ENCODE measurements at regions not wholly inside any gene's neighbourhood (a gene's known extent, or its start where the extent isn't known, plus 50 kb on each side); places are given as distances from the start of the nearest gene placed in this dataset.

DNA sequence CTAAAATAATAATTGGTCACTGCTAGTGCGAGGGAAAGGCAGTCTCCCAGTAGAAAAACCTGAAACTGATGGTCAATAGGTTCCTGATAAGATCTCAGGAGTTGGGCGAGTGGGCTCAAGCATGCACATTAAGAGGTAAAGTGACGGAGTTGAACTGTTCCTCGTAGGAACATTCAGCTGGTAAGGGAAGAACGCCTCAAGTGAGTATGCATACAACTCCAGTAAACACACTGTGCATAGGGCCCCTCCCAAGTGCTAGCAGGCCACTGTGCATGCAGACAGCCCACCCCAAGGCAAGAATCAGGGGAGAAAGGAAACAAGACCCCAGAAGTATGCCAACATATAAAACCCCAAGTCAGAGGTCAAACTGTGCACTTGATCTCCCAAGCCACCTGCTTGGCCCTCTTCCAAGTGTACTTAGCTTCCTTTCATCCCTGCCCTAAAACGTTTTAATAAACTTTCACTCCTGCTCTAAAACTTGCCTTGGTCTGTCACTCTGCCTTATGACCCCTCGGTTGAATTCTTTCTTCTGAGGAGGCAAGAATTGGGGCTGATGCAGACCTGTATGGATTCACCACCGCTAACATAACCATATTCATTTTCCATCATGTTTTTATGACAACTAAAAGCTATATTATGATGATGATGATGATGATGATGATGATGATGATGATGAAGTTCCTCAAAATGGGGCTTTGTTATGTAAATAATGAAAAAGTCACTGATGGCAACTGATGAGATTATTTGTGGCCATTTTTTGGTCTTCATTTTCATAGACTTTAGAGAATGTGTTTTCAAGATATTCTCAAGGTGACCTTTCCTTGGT, 118.0 kb upstream of the RAB27B start:
- no peak for TF ChIP-seq POLR2A (IDR thresholded peaks at IDR 0.05)
- TF ChIP-seq, protein P1, sequence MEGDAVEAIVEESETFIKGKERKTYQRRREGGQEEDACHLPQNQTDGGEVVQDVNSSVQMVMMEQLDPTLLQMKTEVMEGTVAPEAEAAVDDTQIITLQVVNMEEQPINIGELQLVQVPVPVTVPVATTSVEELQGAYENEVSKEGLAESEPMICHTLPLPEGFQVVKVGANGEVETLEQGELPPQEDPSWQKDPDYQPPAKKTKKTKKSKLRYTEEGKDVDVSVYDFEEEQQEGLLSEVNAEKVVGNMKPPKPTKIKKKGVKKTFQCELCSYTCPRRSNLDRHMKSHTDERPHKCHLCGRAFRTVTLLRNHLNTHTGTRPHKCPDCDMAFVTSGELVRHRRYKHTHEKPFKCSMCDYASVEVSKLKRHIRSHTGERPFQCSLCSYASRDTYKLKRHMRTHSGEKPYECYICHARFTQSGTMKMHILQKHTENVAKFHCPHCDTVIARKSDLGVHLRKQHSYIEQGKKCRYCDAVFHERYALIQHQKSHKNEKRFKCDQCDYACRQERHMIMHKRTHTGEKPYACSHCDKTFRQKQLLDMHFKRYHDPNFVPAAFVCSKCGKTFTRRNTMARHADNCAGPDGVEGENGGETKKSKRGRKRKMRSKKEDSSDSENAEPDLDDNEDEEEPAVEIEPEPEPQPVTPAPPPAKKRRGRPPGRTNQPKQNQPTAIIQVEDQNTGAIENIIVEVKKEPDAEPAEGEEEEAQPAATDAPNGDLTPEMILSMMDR (IDR thresholded peaks at IDR 0.05): no peak
- intact Hi-C loops (cut with DNase I): no loop called here
- Histone ChIP-seq H3K4me3 (replicated peaks in 1 of 3) (no peak overlapping the region), H3K9me3 (no peaks in the 10 kb centered on the region), H3K27ac (no peak overlapping the region), H3K4me1 (no peaks in the 10 kb centered on the region), H3K36me3 (no peaks in the 10 kb centered on the region), H3K27me3 (no peaks in the 10 kb centered on the region)
- WGBS, 2 donors: 45 to 64% methylated on average over 8 of the region's 8 CpGs
- DNase-seq: no peak

DNA sequence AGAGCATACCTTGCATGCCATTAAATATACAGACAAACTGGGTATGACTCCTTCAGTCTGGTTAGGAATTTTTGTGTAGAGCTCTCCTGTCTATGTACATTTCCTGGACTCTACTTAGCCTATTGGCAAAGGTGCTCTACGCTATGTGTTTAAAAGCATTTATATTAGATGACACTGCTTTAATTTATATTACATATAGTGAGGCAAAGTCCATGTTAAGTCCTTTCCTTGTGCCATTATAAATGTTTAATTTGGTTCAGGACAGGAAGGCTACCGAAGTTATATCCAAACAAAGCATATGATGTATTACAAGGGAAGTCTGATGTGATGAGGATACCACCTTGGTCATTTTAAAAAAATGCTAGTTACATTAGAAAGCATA, 117.4 kb upstream of the RAB27B start:
- intact Hi-C loops (cut with DNase I): no loop called here
- TF ChIP-seq, protein P1 (IDR thresholded peaks at IDR 0.05): no peak
- no peak for TF ChIP-seq POLR2A (IDR thresholded peaks at IDR 0.05)
- Histone ChIP-seq H3K27me3 (no peaks in the 10 kb centered on the region), H3K4me3 (replicated peaks in 1 of 3) (no peak overlapping the region), H3K4me1 (no peaks in the 10 kb centered on the region), H3K27ac (no peak overlapping the region), H3K36me3 (no peaks in the 10 kb centered on the region), H3K9me3 (no peaks in the 10 kb centered on the region)
- DNase-seq: no peak
- 90% methylated on average over 2 of the region's 2 CpGs for WGBS, 2 donors

DNA sequence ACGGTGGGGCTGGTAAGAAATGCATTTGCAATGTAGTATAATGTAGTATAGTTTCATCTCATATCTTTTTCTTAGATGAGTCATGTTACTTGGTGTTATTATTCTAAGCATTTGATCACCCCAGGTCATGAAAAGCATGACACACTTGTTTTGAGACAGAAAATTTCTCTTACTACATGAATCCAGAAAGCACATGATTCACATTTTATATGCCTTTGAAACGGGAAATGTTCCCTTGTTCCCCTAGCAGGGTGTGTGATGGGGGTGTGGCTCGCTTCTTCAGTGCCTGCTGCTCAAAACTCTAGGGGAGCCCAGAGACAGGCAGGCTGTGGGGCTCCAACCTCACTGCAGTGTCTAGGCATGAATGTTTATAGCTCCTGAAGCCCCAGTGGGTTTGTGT, 116.0 kb upstream of the RAB27B start:
- Histone ChIP-seq H3K9me3 (no peaks in the 10 kb centered on the region), H3K4me1 (no peaks in the 10 kb centered on the region), H3K27ac (no peak overlapping the region), H3K36me3 (no peaks in the 10 kb centered on the region), H3K4me3 (replicated peaks in 1 of 3) (no peak overlapping the region), H3K27me3 (no peaks in the 10 kb centered on the region)
- TF ChIP-seq, protein P1 (IDR thresholded peaks at IDR 0.05): no peak
- no peak for TF ChIP-seq POLR2A (IDR thresholded peaks at IDR 0.05)
- intact Hi-C loops (cut with DNase I): no loop called here
- 82 to 83% methylated on average over 3 of the region's 3 CpGs for WGBS, 2 donors
- DNase-seq: no peak

DNA sequence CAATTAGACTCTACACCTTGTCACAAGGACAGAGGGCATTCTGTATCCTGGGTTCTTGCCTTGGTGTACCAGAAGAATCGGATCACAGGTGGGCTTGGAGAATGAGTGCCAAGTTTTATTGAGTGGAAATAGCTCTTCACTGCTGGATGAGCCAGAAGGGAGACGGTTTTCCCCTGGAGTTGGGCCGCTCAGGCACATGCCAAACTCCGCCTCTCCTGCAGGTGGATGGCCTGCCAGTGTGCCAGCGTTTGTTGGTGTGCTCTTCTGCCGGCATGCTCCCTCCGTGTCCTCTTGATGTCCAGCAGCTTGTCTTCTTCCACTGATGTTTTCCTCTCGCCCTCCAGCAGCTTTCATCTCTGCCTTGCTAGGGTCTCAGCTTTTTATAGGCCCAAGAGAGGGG, 115.5 kb upstream of the RAB27B start:
- 77 to 78% methylated on average over 8 of the region's 8 CpGs for WGBS, 2 donors

DNA sequence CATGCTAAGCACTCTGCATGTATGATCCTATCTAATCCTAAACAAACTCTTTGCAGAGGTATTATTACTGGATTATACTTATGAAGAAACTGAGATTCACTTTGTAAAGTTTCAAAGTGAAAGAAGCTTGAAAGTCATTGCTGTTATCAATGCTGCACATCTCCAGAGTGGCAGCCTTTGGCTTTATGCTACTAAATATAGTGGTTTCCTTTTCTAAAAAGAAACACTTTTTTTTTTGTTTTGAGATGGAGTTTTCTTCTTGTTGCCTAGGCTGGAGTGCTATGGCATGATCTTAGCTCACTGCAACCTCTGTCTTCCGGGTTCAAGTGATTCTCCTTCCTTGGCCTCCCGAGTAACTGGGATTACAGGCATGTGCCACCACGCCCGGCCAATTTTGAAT, 114.9 kb upstream of the RAB27B start:
- H3K9me3 ChIP-seq: no peaks in the 10 kb centered on the region
- TF ChIP-seq POLR2A (IDR thresholded peaks at IDR 0.05): no peak
- no peaks in the 10 kb centered on the region for H3K4me1 ChIP-seq
- H3K36me3 ChIP-seq: no peaks in the 10 kb centered on the region
- no peaks in the 10 kb centered on the region for H3K27me3 ChIP-seq
- DNase-seq: no peak
- no peak overlapping the region for H3K4me3 ChIP-seq (replicated peaks in 1 of 3)
- intact Hi-C loops (cut with DNase I): no loop called here
- H3K27ac ChIP-seq: no peak overlapping the region
- WGBS, 2 donors: 94% methylated on average over 4 of the region's 4 CpGs

More for the DNA sequence above, 115.5 kb upstream of the RAB27B start:
- no peak for DNase-seq
- intact Hi-C loops (cut with DNase I): no loop called here
- H3K4me3 ChIP-seq (replicated peaks in 1 of 3): no peak overlapping the region
- H3K27me3 ChIP-seq: no peaks in the 10 kb centered on the region
- TF ChIP-seq, protein P1 (IDR thresholded peaks at IDR 0.05): no peak
- TF ChIP-seq POLR2A (IDR thresholded peaks at IDR 0.05): no peak
- no peaks in the 10 kb centered on the region for H3K36me3 ChIP-seq
- H3K4me1 ChIP-seq: no peaks in the 10 kb centered on the region
- H3K27ac ChIP-seq: no peak overlapping the region
- H3K9me3 ChIP-seq: no peaks in the 10 kb centered on the region
